GM13977 (cell line): ENCODE measurements at regions not wholly inside any gene's neighbourhood (a gene's known extent, or its start where the extent isn't known, plus 50 kb on each side); places are given as distances from the start of the nearest gene placed in this dataset.

Source experiments
- DNase-seq: peaks from one replicate; pipeline ENCODE4 v3.0.0; 2012; ENCODE audit warnings: low spot score
- in situ Hi-C: fragments of 300-500 bp; cut with MboI; formaldehyde crosslinking; loops from one replicate; pipeline ENCODE4 v1.12.0; 2022; ENCODE audit warnings: low sequenced_read_pairs, low pct_unique_long_range_greater_than_20kb, mixed read lengths, inconsistent platforms; ENCODE audit not compliant: unreplicated experiment
- TF ChIP-seq, protein P1 (sequence below): IDR thresholded peaks from 2 replicates; pipeline ENCODE4 v1.5.1; 2012; ENCODE audit warnings: mild to moderate bottlenecking, control low read depth; ENCODE audit not compliant: insufficient read depth; ENCODE audit errors: extremely low read depth, missing control alignments

DNA sequence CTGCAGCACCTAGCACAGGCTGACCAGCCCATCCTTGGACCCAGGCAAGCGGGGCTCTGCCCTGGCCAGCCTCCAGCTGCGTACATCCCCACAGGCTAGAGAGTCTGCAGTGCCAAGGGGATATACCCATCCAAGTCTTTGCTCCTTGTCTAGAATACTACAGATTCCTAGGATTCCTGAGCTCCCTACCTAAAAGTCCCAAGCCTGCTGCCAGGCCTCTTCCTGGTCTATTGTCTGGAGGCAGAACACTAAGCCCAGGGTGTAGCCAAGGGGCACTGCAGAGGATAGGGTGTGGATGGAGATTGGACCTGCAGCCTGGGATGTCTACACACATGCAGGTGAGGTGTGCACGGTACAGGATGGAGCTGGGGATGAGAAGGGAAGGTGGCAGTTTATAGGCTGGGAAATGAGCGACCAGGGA is 90.0 kb upstream of the SIRPA start:
- no peak for DNase-seq
- in situ Hi-C loops = no loop called here

DNA sequence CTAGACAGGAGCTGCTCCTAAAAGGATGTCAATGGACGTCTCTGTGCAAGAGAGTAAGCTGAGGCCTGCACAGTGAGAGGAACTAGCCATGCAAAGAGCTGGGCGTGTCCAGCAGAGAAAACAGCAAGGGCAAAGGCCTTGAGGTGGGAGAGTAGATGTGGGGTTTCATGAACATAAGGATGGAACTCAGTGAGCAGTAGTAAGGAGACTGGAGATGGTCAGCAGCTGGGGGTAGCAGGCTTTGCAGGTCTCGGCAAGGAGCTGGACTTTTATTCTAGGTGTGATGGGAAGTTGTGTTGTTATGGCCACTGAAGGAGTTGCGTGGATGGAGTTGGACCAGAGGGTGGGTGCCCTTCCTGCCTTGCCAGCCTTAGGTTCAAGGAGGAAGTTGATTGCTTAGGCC is 90.7 kb upstream of the SIRPA start:
- DNase-seq = no peak
- in situ Hi-C loops = no loop called here

More for the DNA sequence above, 90.0 kb upstream of the SIRPA start:
- TF ChIP-seq, protein P1, sequence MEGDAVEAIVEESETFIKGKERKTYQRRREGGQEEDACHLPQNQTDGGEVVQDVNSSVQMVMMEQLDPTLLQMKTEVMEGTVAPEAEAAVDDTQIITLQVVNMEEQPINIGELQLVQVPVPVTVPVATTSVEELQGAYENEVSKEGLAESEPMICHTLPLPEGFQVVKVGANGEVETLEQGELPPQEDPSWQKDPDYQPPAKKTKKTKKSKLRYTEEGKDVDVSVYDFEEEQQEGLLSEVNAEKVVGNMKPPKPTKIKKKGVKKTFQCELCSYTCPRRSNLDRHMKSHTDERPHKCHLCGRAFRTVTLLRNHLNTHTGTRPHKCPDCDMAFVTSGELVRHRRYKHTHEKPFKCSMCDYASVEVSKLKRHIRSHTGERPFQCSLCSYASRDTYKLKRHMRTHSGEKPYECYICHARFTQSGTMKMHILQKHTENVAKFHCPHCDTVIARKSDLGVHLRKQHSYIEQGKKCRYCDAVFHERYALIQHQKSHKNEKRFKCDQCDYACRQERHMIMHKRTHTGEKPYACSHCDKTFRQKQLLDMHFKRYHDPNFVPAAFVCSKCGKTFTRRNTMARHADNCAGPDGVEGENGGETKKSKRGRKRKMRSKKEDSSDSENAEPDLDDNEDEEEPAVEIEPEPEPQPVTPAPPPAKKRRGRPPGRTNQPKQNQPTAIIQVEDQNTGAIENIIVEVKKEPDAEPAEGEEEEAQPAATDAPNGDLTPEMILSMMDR = no peak

DNA sequence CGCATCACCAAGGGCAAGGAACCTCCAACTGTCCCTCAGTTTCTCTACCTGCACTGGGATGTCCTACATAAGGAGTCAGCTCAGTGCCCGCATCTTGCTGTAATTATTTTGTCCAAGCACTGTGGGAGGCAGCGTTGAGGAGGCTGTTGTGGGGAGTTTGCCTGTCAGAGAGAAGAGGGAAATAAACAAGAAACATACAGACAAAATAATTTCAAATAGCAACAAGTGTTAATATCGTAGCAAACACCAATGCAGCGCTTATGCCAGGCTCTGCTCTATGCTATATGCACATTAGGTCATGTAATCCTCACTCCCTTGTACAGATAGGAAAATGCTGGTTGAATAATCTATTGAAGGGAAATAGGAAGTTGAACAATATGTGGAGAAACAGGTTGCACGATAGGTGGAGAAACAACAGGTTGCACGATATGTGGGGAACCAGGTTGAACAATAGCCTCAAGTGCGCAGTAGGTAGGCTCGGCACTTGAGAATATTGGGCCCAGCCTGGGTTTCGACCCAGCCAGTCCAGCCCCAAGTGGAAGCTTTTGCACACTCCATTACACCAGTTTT is 91.2 kb upstream of the SIRPA start:
- in situ Hi-C loops = no loop called here
- DNase-seq = no peak
- TF ChIP-seq, protein P1 = no peak

More for the DNA sequence above, 90.7 kb upstream of the SIRPA start:
- TF ChIP-seq, protein P1 = no peak

DNA sequence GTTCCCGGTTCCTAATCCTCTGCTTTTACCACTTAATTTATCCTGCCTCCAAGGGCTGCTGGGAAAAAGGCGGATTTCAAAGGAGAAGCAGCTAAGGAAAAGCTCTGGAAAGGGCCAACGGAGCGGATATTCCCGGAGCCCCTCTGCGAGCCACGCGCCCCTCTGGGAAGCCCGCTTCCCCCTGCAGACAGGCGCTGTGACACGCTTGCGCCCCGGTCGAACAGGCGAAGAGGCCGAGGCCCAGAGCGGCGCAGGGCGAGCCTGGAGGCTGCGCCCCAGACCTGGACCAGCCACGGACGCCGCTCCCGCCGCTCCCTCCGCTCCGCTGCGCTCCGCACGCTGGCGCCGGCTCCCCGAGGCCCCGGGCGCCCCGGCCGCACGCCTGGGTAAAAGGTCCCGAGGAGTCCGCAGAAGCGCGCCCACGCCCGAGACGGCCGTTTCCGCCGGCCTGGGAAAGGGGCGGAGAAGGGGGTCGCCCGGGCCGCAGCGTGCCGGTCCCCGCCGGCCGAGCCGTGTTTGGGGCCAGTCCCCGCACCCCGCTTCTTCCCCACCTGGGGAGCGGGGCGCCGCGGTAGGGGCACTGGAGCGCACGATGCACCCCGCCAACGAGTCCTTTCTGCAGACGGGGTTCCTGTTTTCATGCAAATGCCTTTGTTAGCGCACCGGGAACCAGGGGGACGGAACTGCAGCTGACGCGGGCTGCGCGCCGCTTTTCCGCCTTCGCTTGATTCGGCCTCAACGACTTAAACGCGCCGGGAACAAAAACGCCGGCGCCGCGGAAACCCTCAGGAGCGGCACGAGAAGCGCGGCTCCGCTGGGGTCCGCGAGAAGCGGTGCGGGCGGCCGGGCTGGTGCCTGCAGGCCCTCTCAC is 91.9 kb upstream of the SIRPA start:
- TF ChIP-seq, protein P1 = no peak
- peak; percentile 77 for DNase-seq
- in situ Hi-C loops = no loop called here

DNA sequence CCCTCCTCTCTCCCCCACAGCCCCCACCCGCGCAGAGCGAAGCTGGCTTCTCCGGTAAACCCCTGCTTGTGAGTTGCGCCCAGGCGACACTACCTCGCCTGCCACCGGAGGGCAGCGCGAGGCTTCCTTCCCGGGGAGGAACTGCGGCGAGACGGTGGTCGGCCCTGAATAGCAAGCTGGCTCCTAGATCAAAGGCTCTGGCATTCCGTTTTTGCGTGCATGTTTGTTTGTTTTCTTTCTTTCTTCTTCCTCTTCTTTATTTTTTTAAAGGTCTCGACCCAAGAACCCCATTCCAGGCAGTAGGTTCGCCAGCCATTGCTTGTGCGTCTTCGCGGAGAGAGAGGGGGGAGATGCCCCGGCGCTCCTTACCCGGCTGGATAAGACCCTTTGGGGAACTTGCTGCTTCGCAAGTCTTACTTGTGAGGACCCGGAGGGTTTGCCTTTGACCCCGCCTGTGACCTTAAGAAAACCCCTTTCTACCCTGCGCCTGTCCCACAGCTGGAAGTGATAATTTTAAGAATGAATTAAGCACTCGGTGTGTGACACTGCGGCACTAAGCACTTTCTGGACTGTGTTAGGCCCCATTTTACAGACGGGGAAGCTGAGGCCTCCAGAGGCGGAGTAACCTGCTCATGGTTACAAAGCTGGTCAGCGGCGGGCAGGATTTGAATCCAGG is 92.7 kb upstream of the SIRPA start:
- DNase-seq = peak; percentile 83
- TF ChIP-seq, protein P1 = peak; percentile 86
- in situ Hi-C loops = no loop called here

DNA sequence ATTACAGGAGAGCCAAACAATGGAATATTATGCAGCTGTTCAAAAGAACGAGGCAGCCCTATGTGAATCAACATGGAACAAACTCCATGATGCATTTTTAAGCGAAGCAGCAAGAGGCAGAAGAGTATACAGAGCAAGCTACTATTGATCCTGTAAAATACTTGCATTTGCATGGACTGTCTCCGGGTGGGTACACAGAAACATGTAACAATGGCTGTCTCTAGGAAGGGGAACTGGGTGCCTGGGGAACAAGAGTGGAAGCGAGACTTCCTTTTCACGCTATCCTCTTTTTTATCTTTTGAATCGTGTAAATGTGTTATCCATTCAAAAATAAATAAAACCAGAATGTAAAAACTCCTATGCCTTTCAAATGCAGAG is 93.3 kb upstream of the SIRPA start:
- in situ Hi-C loops = no loop called here
- no peak for DNase-seq
- TF ChIP-seq, protein P1 = no peak
